GM19035 (cell line): ENCODE measurements at regions not wholly inside any gene's neighbourhood (a gene's known extent, or its start where the extent isn't known, plus 50 kb on each side); places are given as distances from the start of the nearest gene placed in this dataset.
"Not testable (repeated sequence)": the region's sequence is repeated elsewhere in the genome, so short reads cannot be mapped to it uniquely, and the experiment has no call there.

Experiments used
- ATAC-seq: cut with Tn5 transposase; IDR thresholded peaks from one replicate; pipeline ENCODE4 v1.9.1; 2021; ENCODE audit not compliant: unreplicated experiment

GRCh38 chr2:105538840-105539239 is 140.0 kb upstream of the FHL2 start:
- no peak for ATAC-seq

- ATAC-seq, result no peak
These were observed 139.1 kb upstream of the FHL2 start for GRCh38 chr2:105537920-105538319.

GRCh38 chr2:105537466-105537865 is 138.6 kb upstream of the FHL2 start:
- no peak for ATAC-seq

GRCh38 chr2:105536175-105536574 is 137.3 kb upstream of the FHL2 start:
- ATAC-seq, result no peak

- not testable (repeated sequence) for ATAC-seq
These were observed 130.4 kb upstream of the FHL2 start for GRCh38 chr2:105529258-105529657.

- no peak for ATAC-seq
These were observed 127.4 kb upstream of the FHL2 start for GRCh38 chr2:105526000-105526925.

GRCh38 chr2:105525201-105525600 is 126.3 kb upstream of the FHL2 start:
- no peak for ATAC-seq

- no peak for ATAC-seq
These were observed 123.8 kb upstream of the FHL2 start for GRCh38 chr2:105522645-105523044.

- no peak for ATAC-seq
These were observed 122.8 kb upstream of the FHL2 start for GRCh38 chr2:105521616-105522015.

GRCh38 chr2:105521176-105521575 is 122.3 kb upstream of the FHL2 start:
- no peak for ATAC-seq

GRCh38 chr2:105519516-105519915 is 120.7 kb upstream of the FHL2 start:
- ATAC-seq, result no peak

GRCh38 chr2:105518897-105519296 is 120.0 kb upstream of the FHL2 start:
- ATAC-seq, result no peak

- no peak for ATAC-seq
These were observed 119.2 kb upstream of the FHL2 start for GRCh38 chr2:105517814-105518705.

- no peak for ATAC-seq
These were observed 116.9 kb upstream of the FHL2 start for GRCh38 chr2:105515581-105516415.

- no peak for ATAC-seq
These were observed 115.7 kb upstream of the FHL2 start for GRCh38 chr2:105514576-105514975.

GRCh38 chr2:105510761-105511528 is 112.1 kb upstream of the FHL2 start:
- no peak for ATAC-seq

GRCh38 chr2:105509269-105510086 is 110.6 kb upstream of the FHL2 start:
- no peak for ATAC-seq

GRCh38 chr2:105506860-105507259 is 108.0 kb upstream of the FHL2 start:
- ATAC-seq, result not testable (repeated sequence)

GRCh38 chr2:105504459-105504858 is 105.6 kb upstream of the FHL2 start:
- ATAC-seq, result no peak
